CD4-positive, alpha-beta T cell (primary cell): ENCODE measurements at regions not wholly inside any gene's neighbourhood (a gene's known extent, or its start where the extent isn't known, plus 50 kb on each side); places are given as distances from the start of the nearest gene placed in this dataset.

ENCODE experiments used
- ATAC-seq: fragments of 200-7000 bp; cut with Tn5 transposase; one replicate; pipeline ENCODE4 v1.10.0; 2022; ENCODE audit warnings: mild to moderate bottlenecking; ENCODE audit not compliant: poor library complexity
- CTCF ChIA-PET: fragments of 350-600 bp; sonication (Branson Sonifier 250); formaldehyde crosslinking; loops from one replicate; lab custom pipeline; 2021; ENCODE audit warnings: antibody characterized with exemption, inconsistent platforms; lab: Charles Lee
- POLR2A ChIA-PET: fragments of 350-600 bp; sonication (Branson Sonifier 250); formaldehyde crosslinking; loops from one replicate; lab custom pipeline; 2021; ENCODE audit warnings: antibody characterized with exemption, inconsistent platforms; lab: Charles Lee
- DNase-seq, 14 experiments: peaks; one replicate each; pipeline ENCODE4 v3.0.0-alpha.2; 2013 to 2020; ENCODE audit warnings: mixed read lengths in 2 of 14
- H3K27ac ChIP-seq, 2 donors: one replicate each; pipeline versions ENCODE4 v1.5.1 to v1.7.0; 2013; ENCODE audit warnings: low read length in 2 of 2, low read depth in 1 of 2, mild to moderate bottlenecking in 1 of 2
- H3K27me3 ChIP-seq, 2 experiments: 1 replicate in 1 of 2; 2 replicates in 1 of 2; pipeline versions ENCODE4 v1.6.1 to v1.7.0; 2013; ENCODE audit warnings: low read length in 2 of 2, control low read depth in 1 of 2, mild to moderate bottlenecking in 1 of 2, moderate library complexity in 1 of 2; ENCODE audit not compliant: insufficient read depth in 2 of 2, control insufficient read depth in 1 of 2
- H3K36me3 ChIP-seq: one replicate; pipeline ENCODE4 v1.6.1; 2013; ENCODE audit warnings: low read length, control low read depth; ENCODE audit not compliant: insufficient read depth
- H3K4me1 ChIP-seq: one replicate; pipeline ENCODE4 v1.6.1; 2013; ENCODE audit warnings: low read length, control low read depth; ENCODE audit not compliant: insufficient read depth
- H3K4me3 ChIP-seq: one replicate; pipeline ENCODE4 v1.5.1; 2013; ENCODE audit warnings: mild to moderate bottlenecking, low read length, moderate library complexity
- H3K9me3 ChIP-seq, 2 experiments: 1 replicate in 1 of 2; 2 replicates in 1 of 2; pipeline versions ENCODE4 v1.6.1 to v1.7.0; 2013; ENCODE audit warnings: low read length in 2 of 2, mild to moderate bottlenecking in 2 of 2, control low read depth in 1 of 2, moderate library complexity in 1 of 2; ENCODE audit not compliant: control insufficient read depth in 1 of 2, insufficient read depth in 1 of 2
- H3K27ac Mint-ChIP-seq: one replicate; pipeline ENCODE4 v1.8.0; 2020; ENCODE audit warnings: mixed read lengths
- H3K27me3 Mint-ChIP-seq: one replicate; pipeline ENCODE4 v1.8.0; 2021; ENCODE audit warnings: mixed read lengths
- H3K36me3 Mint-ChIP-seq: one replicate; pipeline ENCODE4 v1.8.0; 2021; ENCODE audit warnings: low read depth, mixed read lengths
- H3K4me1 Mint-ChIP-seq: one replicate; pipeline ENCODE4 v1.8.0; 2021; ENCODE audit warnings: low read depth, mixed read lengths
- H3K4me3 Mint-ChIP-seq: one replicate; pipeline ENCODE4 v1.8.0; 2020; ENCODE audit warnings: mild to moderate bottlenecking, mixed read lengths
- H3K9me3 Mint-ChIP-seq: one replicate; pipeline ENCODE4 v1.8.0; 2020; ENCODE audit warnings: mixed read lengths
- CTCF ChIP-seq: fragments of 200-600 bp; IDR thresholded peaks from one replicate; pipeline ENCODE4 v1.8.0; 2022; ENCODE audit warnings: antibody characterized with exemption, mild to moderate bottlenecking
- intact Hi-C, 2 experiments: fragments of 100-400 bp; cut with DNase I in 1 of 2; cut with micrococcal nuclease in 1 of 2; formaldehyde crosslinking; loops; one replicate each; pipeline versions ENCODE4 v1.15.1 to v1.9.0; 2023 to 2025; cut with DNase I, micrococcal nuclease

GRCh38 chr5:93886917-93887361 is 145.5 kb upstream of the POU5F2 start:
- Histone ChIP-seq H3K9me3 (no peaks in the 10 kb centered on the region), H3K36me3 (no peaks in the 10 kb centered on the region), H3K4me3 (no peak overlapping the region), H3K27me3 (no peaks in the 10 kb centered on the region), H3K4me1 (no peaks in the 10 kb centered on the region), H3K27ac (no peak overlapping the region)
- DNase-seq (peak in 1 of 14 experiments; percentile 20), ATAC-seq (no peak)
- Mint-ChIP-seq H3K27ac (no peak overlapping the region), H3K4me1 (peaks cover 27% of the 10 kb centered on the region), H3K36me3 (no peaks in the 10 kb centered on the region), H3K27me3 (no peaks in the 10 kb centered on the region), H3K4me3 (no peak overlapping the region), H3K9me3 (no peaks in the 10 kb centered on the region)
- POLR2A ChIA-PET, result interaction anchor here (0.7 kb wide), 1 partner anchor 65 kb away, joined by 3 read pairs; no protein-coding TSS in a partner anchor
- CTCF ChIA-PET, result interaction anchor here (1.4 kb wide), 1 partner anchor 9 kb away, joined by 5 read pairs; no protein-coding TSS in a partner anchor
- intact Hi-C loops, result no loop called here
- no peak for TF ChIP-seq CTCF

GRCh38 chr5:93886098-93886806 is 144.9 kb upstream of the POU5F2 start:
- ATAC-seq, result no peak
- no peaks in the 10 kb centered on the region for H3K9me3 ChIP-seq
- H3K4me3 Mint-ChIP-seq, result no peak overlapping the region
- no peaks in the 10 kb centered on the region for H3K27me3 Mint-ChIP-seq
- H3K4me1 Mint-ChIP-seq, result peaks cover 26% of the 10 kb centered on the region
- H3K4me1 ChIP-seq, result no peaks in the 10 kb centered on the region
- TF ChIP-seq CTCF, result no peak
- H3K36me3 ChIP-seq, result no peaks in the 10 kb centered on the region
- H3K9me3 Mint-ChIP-seq, result no peaks in the 10 kb centered on the region
- peaks cover 4% of the 10 kb centered on the region for H3K36me3 Mint-ChIP-seq
- H3K27me3 ChIP-seq, result no peaks in the 10 kb centered on the region
- DNase-seq, result no peak
- POLR2A ChIA-PET, result no interaction called here
- no peak overlapping the region for H3K27ac ChIP-seq
- no peak overlapping the region for H3K27ac Mint-ChIP-seq
- intact Hi-C loops, result no loop called here
- H3K4me3 ChIP-seq, result no peak overlapping the region
- CTCF ChIA-PET, result interaction anchor here (1.4 kb wide), 1 partner anchor 8 kb away, joined by 5 read pairs; no protein-coding TSS in a partner anchor

GRCh38 chr5:93884254-93884653 is 142.9 kb upstream of the POU5F2 start:
- H3K27ac ChIP-seq, result no peak overlapping the region
- Mint-ChIP-seq H3K27me3 (no peaks in the 10 kb centered on the region), H3K27ac (no peak overlapping the region), H3K36me3 (peaks cover 10% of the 10 kb centered on the region), H3K9me3 (no peaks in the 10 kb centered on the region), H3K4me1 (peaks cover 20% of the 10 kb centered on the region), H3K4me3 (no peak overlapping the region)
- no peaks in the 10 kb centered on the region for H3K9me3 ChIP-seq
- CTCF ChIA-PET, result no interaction called here
- H3K36me3 ChIP-seq, result peaks cover 4% of the 10 kb centered on the region
- H3K4me1 ChIP-seq, result no peaks in the 10 kb centered on the region
- DNase-seq (no peak), ATAC-seq (no peak)
- no peak for TF ChIP-seq CTCF
- H3K4me3 ChIP-seq, result no peak overlapping the region
- POLR2A ChIA-PET, result interaction anchor here (0.7 kb wide), 1 partner anchor 1420 kb away, joined by 3 read pairs; no protein-coding TSS in a partner anchor
- intact Hi-C loops, result no loop called here
- H3K27me3 ChIP-seq, result no peaks in the 10 kb centered on the region
